SU-DHL-6 (cell line): ENCODE measurements at regions not wholly inside any gene's neighbourhood (a gene's known extent, or its start where the extent isn't known, plus 50 kb on each side); places are given as distances from the start of the nearest gene placed in this dataset.

Source experiments
- H2AFZ ChIP-seq: fragments of 200-600 bp; sonication (generic); 2 replicates; pipeline ENCODE4 v1.6.1; 2014; ENCODE audit warnings: low read depth, mild to moderate bottlenecking, moderate library complexity, mixed read lengths, antibody characterized with exemption, low read length; ENCODE audit not compliant: severe bottlenecking
- H3F3A ChIP-seq: fragments of 200-600 bp; shearing (Covaris generic); 2 replicates; pipeline ENCODE4 v1.6.0; 2016; ENCODE audit warnings: antibody characterized with exemption, mild to moderate bottlenecking; ENCODE audit not compliant: insufficient read depth
- H3K27ac ChIP-seq: fragments of 200-600 bp; sonication (generic); 2 replicates; pipeline ENCODE4 v1.5.1; 2016; ENCODE audit warnings: low read depth, mild to moderate bottlenecking, low read length, moderate library complexity, mixed read lengths
- H3K27me3 ChIP-seq: fragments of 200-600 bp; sonication (generic), shearing (Covaris generic); 2 replicates; pipeline ENCODE4 v1.6.0; 2014; ENCODE audit warnings: mild to moderate bottlenecking, low read length
- H3K36me3 ChIP-seq: fragments of 200-600 bp; sonication (generic); 2 replicates; pipeline ENCODE4 v1.6.1; 2014; ENCODE audit warnings: mild to moderate bottlenecking, low read length, mixed read lengths
- H3K4me2 ChIP-seq: fragments of 300-600, 200-600 bp; shearing (Covaris generic), sonication (generic); 2 replicates; pipeline ENCODE4 v1.6.0; 2014; ENCODE audit warnings: low read length, low read depth, mild to moderate bottlenecking; ENCODE audit not compliant: poor library complexity, severe bottlenecking
- H3K4me3 ChIP-seq: fragments of 200-600 bp; sonication (generic); 2 replicates; pipeline ENCODE4 v1.5.1; 2014; ENCODE audit warnings: antibody characterized with exemption, low read length, mild to moderate bottlenecking, mixed read lengths; ENCODE audit not compliant: insufficient read depth, poor library complexity, severe bottlenecking
- H3K79me2 ChIP-seq: fragments of 200-600 bp; sonication (generic); 2 replicates; pipeline ENCODE4 v1.6.1; 2014; ENCODE audit warnings: mild to moderate bottlenecking, low read length, moderate library complexity; ENCODE audit not compliant: insufficient read depth
- H3K9ac ChIP-seq: fragments of 200-600 bp; sonication (generic); 2 replicates; pipeline ENCODE4 v1.7.0; 2014; ENCODE audit warnings: mild to moderate bottlenecking, low read length
- H3K9me2 ChIP-seq: fragments of 200-600 bp; sonication (generic); replicated peaks from 2 replicates; pipeline ENCODE4 v1.6.1; 2014; ENCODE audit warnings: low read length; ENCODE audit not compliant: insufficient read depth
- H3K9me3 ChIP-seq: fragments of 200-600 bp; sonication (generic); 2 replicates; pipeline ENCODE4 v1.6.1; 2014; ENCODE audit warnings: low read length, mixed read lengths; ENCODE audit not compliant: insufficient read depth
- H4K20me1 ChIP-seq: fragments of 200-600 bp; sonication (generic); 2 replicates; pipeline ENCODE4 v1.6.1; 2014; ENCODE audit warnings: low read depth, mild to moderate bottlenecking, antibody characterized with exemption, low read length, moderate library complexity, mixed read lengths
- CTCF ChIP-seq: fragments of 200-600 bp; sonication (generic); IDR thresholded peaks from one replicate; pipeline ENCODE4 v1.5.1; 2017; ENCODE audit warnings: antibody characterized with exemption, mild to moderate bottlenecking, low read length, moderate library complexity; ENCODE audit not compliant: insufficient read depth, poor library complexity, severe bottlenecking
- EZH2phosphoT487 ChIP-seq: fragments of 200-600 bp; sonication (generic), shearing (Covaris generic); conservative IDR thresholded peaks from 2 replicates; pipeline ENCODE4 v1.6.1; 2018; ENCODE audit warnings: mild to moderate bottlenecking, antibody characterized with exemption, low read length, moderate library complexity, mixed read lengths

GRCh38 chr10:36366065-36366464, 724.0 kb upstream of the FZD8 start:
- Histone ChIP-seq H3K27ac (no peak overlapping the region), H2AFZ (no peak overlapping the region), H3K79me2 (no peaks in the 10 kb centered on the region), H3F3A (no peaks in the 10 kb centered on the region), H3K4me3 (no peak overlapping the region), H3K9ac (no peak overlapping the region), H3K36me3 (no peaks in the 10 kb centered on the region), H3K4me2 (no peak overlapping the region), H3K27me3 (no peaks in the 10 kb centered on the region), H3K9me2 (no peaks in the 10 kb centered on the region), H4K20me1 (no peaks in the 10 kb centered on the region), H3K9me3 (no peaks in the 10 kb centered on the region)
- TF ChIP-seq CTCF, result no peak
- TF ChIP-seq EZH2phosphoT487, result no peak

GRCh38 chr10:36362257-36362656, 720.2 kb upstream of the FZD8 start:
- no peaks in the 10 kb centered on the region for H3K27me3 ChIP-seq
- no peak overlapping the region for H3K27ac ChIP-seq
- H3K9me2 ChIP-seq, result no peaks in the 10 kb centered on the region

GRCh38 chr10:36358736-36359135, 716.6 kb upstream of the FZD8 start:
- TF ChIP-seq CTCF, result no peak
- no peak for TF ChIP-seq EZH2phosphoT487
- Histone ChIP-seq H3K27ac (no peak overlapping the region), H3K9ac (no peak overlapping the region), H3K4me2 (no peak overlapping the region), H3F3A (no peaks in the 10 kb centered on the region), H3K4me3 (no peak overlapping the region), H3K9me2 (no peaks in the 10 kb centered on the region), H3K79me2 (no peaks in the 10 kb centered on the region), H2AFZ (no peak overlapping the region), H3K9me3 (no peaks in the 10 kb centered on the region), H3K27me3 (no peaks in the 10 kb centered on the region), H3K36me3 (no peaks in the 10 kb centered on the region), H4K20me1 (no peaks in the 10 kb centered on the region)

More at GRCh38 chr10:36362257-36362656, 720.2 kb upstream of the FZD8 start:
- H3K36me3 ChIP-seq, result no peaks in the 10 kb centered on the region
- H3K4me2 ChIP-seq, result no peak overlapping the region
- H3K4me3 ChIP-seq, result no peak overlapping the region
- TF ChIP-seq CTCF (no peak), EZH2phosphoT487 (no peak)
- H4K20me1 ChIP-seq, result no peaks in the 10 kb centered on the region
- no peaks in the 10 kb centered on the region for H3K79me2 ChIP-seq
- H3K9me3 ChIP-seq, result no peaks in the 10 kb centered on the region
- H3F3A ChIP-seq, result no peaks in the 10 kb centered on the region
- H3K9ac ChIP-seq, result no peak overlapping the region
- no peak overlapping the region for H2AFZ ChIP-seq
